Gastrocnemius medialis (tissue), 4 donors: ENCODE measurements at regions not wholly inside any gene's neighbourhood (a gene's known extent, or its start where the extent isn't known, plus 50 kb on each side); places are given as distances from the start of the nearest gene placed in this dataset.

Experiments
- ATAC-seq, 2 donors: fragments of 150-250 bp; one replicate each; pipeline ENCODE4 v1.9.1; 2016
- DNase-seq, 2 donors: peaks; one replicate each; pipeline ENCODE4 v3.0.0-alpha.2; 2019
- H3K27ac ChIP-seq, 4 donors: fragments of 200-600 bp; sonication (generic); 1 replicate in 1 of 4; 2 replicates in 3 of 4; pipeline ENCODE4 v1.5.1; 2016 to 2018; ENCODE audit warnings: mild to moderate bottlenecking in 2 of 4, moderate library complexity in 1 of 4
- H3K27me3 ChIP-seq, 3 donors: fragments of 200-600 bp; sonication (generic) in 2 of 3; 1 replicate in 1 of 3; 2 replicates in 2 of 3; pipeline versions ENCODE4 v1.5.1 to v1.6.0; 2016 to 2019; ENCODE audit warnings: mild to moderate bottlenecking in 1 of 3, moderate library complexity in 1 of 3
- H3K36me3 ChIP-seq, 2 donors: fragments of 200-600 bp; sonication (generic) in 1 of 2; one replicate each; pipeline ENCODE4 v1.5.1; 2017 to 2018
- H3K4me1 ChIP-seq, 2 donors: fragments of 200-600 bp; sonication (generic) in 1 of 2; one replicate each; pipeline ENCODE4 v1.5.1; 2016 to 2017; ENCODE audit warnings: mild to moderate bottlenecking in 2 of 2
- H3K4me3 ChIP-seq, 4 donors: fragments of 200-600 bp; sonication (generic) in 3 of 4; 1 replicate in 1 of 4; 2 replicates in 3 of 4; pipeline ENCODE4 v1.5.1; 2016 to 2019; ENCODE audit warnings: mild to moderate bottlenecking in 2 of 4
- H3K9me3 ChIP-seq, 3 donors: fragments of 200-600 bp; sonication (generic) in 2 of 3; 1 replicate in 1 of 3; 2 replicates in 2 of 3; pipeline ENCODE4 v1.5.1; 2016 to 2019
- CTCF ChIP-seq, 5 experiments: fragments of 450-650 bp in 3 of 5; fragments of 200-600 bp in 2 of 5; sonication (generic) in 2 of 5; IDR thresholded peaks in 4 of 5; conservative IDR thresholded peaks in 1 of 5; 1 replicate in 4 of 5; 2 replicates in 1 of 5; pipeline ENCODE4 v1.5.1; 2016 to 2019; ENCODE audit warnings: antibody characterized with exemption in 5 of 5, mild to moderate bottlenecking in 3 of 5, moderate library complexity in 3 of 5
- POLR2A ChIP-seq, 2 donors: fragments of 450-650 bp; IDR thresholded peaks; one replicate each; pipeline ENCODE4 v1.6.1; 2017; ENCODE audit warnings: antibody characterized with exemption in 2 of 2, mild to moderate bottlenecking in 2 of 2, moderate library complexity in 2 of 2
- in situ Hi-C, 4 donors: fragments of 200-750 bp; cut with MboI; loops; one replicate each; pipeline versions ENCODE4 v1.15.0 to v1.8.0; 2017; ENCODE audit warnings: low sequenced_read_pairs in 4 of 4
- intact Hi-C: fragments of 100-400 bp; cut with DNase I; formaldehyde crosslinking; loops from one replicate; pipeline ENCODE4 v1.15.1; 2023; ENCODE audit warnings: low total_unique reads

GRCh38 chrX:13900351-13900750 lies 83.5 kb upstream of the GPM6B start:
- H3K36me3 ChIP-seq = no peaks in the 10 kb centered on the region
- intact Hi-C loops = no loop called here

GRCh38 chrX:13899607-13900006 lies 82.7 kb upstream of the GPM6B start:
- in situ Hi-C loops (no loop called here), intact Hi-C loops (loop anchor here (5.0 kb wide), 1 partner anchor 128 kb away; the partner anchor contains the start of gene GEMIN8)
- DNase-seq (peak; percentile 2 to 20), ATAC-seq (no peak)
- TF ChIP-seq POLR2A (IDR thresholded peaks at IDR 0.05) = no peak
- no peak for TF ChIP-seq CTCF (IDR thresholded peaks at IDR 0.05 in 4 of 5, conservative IDR thresholded peaks at IDR 0.05 in 1 of 5)
- no peaks in the 10 kb centered on the region for H3K27me3 ChIP-seq
- no peak overlapping the region for H3K27ac ChIP-seq
- H3K36me3 ChIP-seq = no peaks in the 10 kb centered on the region
- no peak overlapping the region for H3K4me3 ChIP-seq
- no peaks in the 10 kb centered on the region for H3K4me1 ChIP-seq
- H3K9me3 ChIP-seq = no peaks in the 10 kb centered on the region

More at GRCh38 chrX:13900351-13900750, 83.5 kb upstream of the GPM6B start:
- Histone ChIP-seq H3K4me3 (no peak overlapping the region), H3K4me1 (no peaks in the 10 kb centered on the region), H3K9me3 (no peaks in the 10 kb centered on the region), H3K27ac (no peak overlapping the region), H3K27me3 (no peaks in the 10 kb centered on the region)
- DNase-seq = no peak
- TF ChIP-seq POLR2A (IDR thresholded peaks at IDR 0.05) = no peak
- no peak for TF ChIP-seq CTCF (IDR thresholded peaks at IDR 0.05 in 4 of 5, conservative IDR thresholded peaks at IDR 0.05 in 1 of 5)
- ATAC-seq = no peak
- in situ Hi-C loops = no loop called here

GRCh38 chrX:13898603-13899002 lies 81.7 kb upstream of the GPM6B start:
- Histone ChIP-seq H3K4me1 (no peaks in the 10 kb centered on the region), H3K9me3 (no peaks in the 10 kb centered on the region), H3K27me3 (no peaks in the 10 kb centered on the region), H3K4me3 (no peak overlapping the region), H3K36me3 (no peaks in the 10 kb centered on the region), H3K27ac (peak overlapping the region in 1 of 4 donors; percentile 22)
- in situ Hi-C loops = no loop called here
- no peak for TF ChIP-seq CTCF (IDR thresholded peaks at IDR 0.05 in 4 of 5, conservative IDR thresholded peaks at IDR 0.05 in 1 of 5)
- TF ChIP-seq POLR2A (IDR thresholded peaks at IDR 0.05) = no peak
- ATAC-seq (no peak), DNase-seq (no peak)
- intact Hi-C loops = loop anchor here (5.0 kb wide), 1 partner anchor 129 kb away; the partner anchor contains the start of gene GEMIN8

- ATAC-seq (no peak), DNase-seq (peak in 1 of 2 donors; percentile 36)
- no peaks in the 10 kb centered on the region for H3K4me1 ChIP-seq
- peak in 2 of 5 experiments; percentile 6 to 16 for TF ChIP-seq CTCF (IDR thresholded peaks at IDR 0.05 in 4 of 5, conservative IDR thresholded peaks at IDR 0.05 in 1 of 5)
- no peak for TF ChIP-seq POLR2A (IDR thresholded peaks at IDR 0.05)
- intact Hi-C loops (loop anchor here (5.0 kb wide), 1 partner anchor 129 kb away; the partner anchor contains the start of gene GEMIN8), in situ Hi-C loops (no loop called here)
- no peaks in the 10 kb centered on the region for H3K36me3 ChIP-seq
- H3K27ac ChIP-seq = peak overlapping the region in 1 of 4 donors; percentile 22
- no peaks in the 10 kb centered on the region for H3K9me3 ChIP-seq
- no peaks in the 10 kb centered on the region for H3K27me3 ChIP-seq
- no peak overlapping the region for H3K4me3 ChIP-seq
These were observed 81.2 kb upstream of the GPM6B start for GRCh38 chrX:13898083-13898482.

- H3K27ac ChIP-seq = no peak overlapping the region
- TF ChIP-seq POLR2A (IDR thresholded peaks at IDR 0.05) (no peak), CTCF (IDR thresholded peaks at IDR 0.05 in 4 of 5, conservative IDR thresholded peaks at IDR 0.05 in 1 of 5) (no peak)
- no peaks in the 10 kb centered on the region for H3K9me3 ChIP-seq
- DNase-seq (no peak), ATAC-seq (no peak)
- H3K4me1 ChIP-seq = no peaks in the 10 kb centered on the region
- no peak overlapping the region for H3K4me3 ChIP-seq
- no peaks in the 10 kb centered on the region for H3K27me3 ChIP-seq
- H3K36me3 ChIP-seq = no peaks in the 10 kb centered on the region
- in situ Hi-C loops (no loop called here), intact Hi-C loops (loop anchor here (5.0 kb wide), 1 partner anchor 130 kb away; the partner anchor contains the start of gene GEMIN8)
These were observed 80.7 kb upstream of the GPM6B start for GRCh38 chrX:13897566-13897965.
